ENCODE measurements at regions not wholly inside any gene's neighbourhood (a gene's known extent, or its start where the extent isn't known, plus 50 kb on each side); places are given as distances from the start of the nearest gene placed in this dataset.

- ChIA-PET POLR2A (no interaction called here), CTCF (no interaction called here)
- DNase-seq (ENCODE audit: extremely low spot score), result no peak
- TF ChIP-seq LEF1 (IDR thresholded peaks at IDR 0.05; ENCODE audit: borderline replicate concordance), result no peak
- TF ChIP-seq CTBP1 (IDR thresholded peaks at IDR 0.05; ENCODE audit: borderline replicate concordance), result no peak
- TF ChIP-seq ELF4 (IDR thresholded peaks at IDR 0.05), result no peak
- TF ChIP-seq FOXK2 (IDR thresholded peaks at IDR 0.05), result no peak
- no peak for TF ChIP-seq SUZ12 (IDR thresholded peaks at IDR 0.05)
- TF ChIP-seq ARNT (IDR thresholded peaks at IDR 0.05), result no peak
- no peak for TF ChIP-seq L3MBTL2 (conservative IDR thresholded peaks at IDR 0.05)
- TF ChIP-seq BHLHE40 (IDR thresholded peaks at IDR 0.05; ENCODE audit: borderline replicate concordance), result no peak
- TF ChIP-seq, protein P1, sequence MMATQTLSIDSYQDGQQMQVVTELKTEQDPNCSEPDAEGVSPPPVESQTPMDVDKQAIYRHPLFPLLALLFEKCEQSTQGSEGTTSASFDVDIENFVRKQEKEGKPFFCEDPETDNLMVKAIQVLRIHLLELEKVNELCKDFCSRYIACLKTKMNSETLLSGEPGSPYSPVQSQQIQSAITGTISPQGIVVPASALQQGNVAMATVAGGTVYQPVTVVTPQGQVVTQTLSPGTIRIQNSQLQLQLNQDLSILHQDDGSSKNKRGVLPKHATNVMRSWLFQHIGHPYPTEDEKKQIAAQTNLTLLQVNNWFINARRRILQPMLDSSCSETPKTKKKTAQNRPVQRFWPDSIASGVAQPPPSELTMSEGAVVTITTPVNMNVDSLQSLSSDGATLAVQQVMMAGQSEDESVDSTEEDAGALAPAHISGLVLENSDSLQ (IDR thresholded peaks at IDR 0.05), result no peak
These were observed 180.9 kb upstream of the PDE3A start for GRCh38 chr12:20187456-20187855.

DNA sequence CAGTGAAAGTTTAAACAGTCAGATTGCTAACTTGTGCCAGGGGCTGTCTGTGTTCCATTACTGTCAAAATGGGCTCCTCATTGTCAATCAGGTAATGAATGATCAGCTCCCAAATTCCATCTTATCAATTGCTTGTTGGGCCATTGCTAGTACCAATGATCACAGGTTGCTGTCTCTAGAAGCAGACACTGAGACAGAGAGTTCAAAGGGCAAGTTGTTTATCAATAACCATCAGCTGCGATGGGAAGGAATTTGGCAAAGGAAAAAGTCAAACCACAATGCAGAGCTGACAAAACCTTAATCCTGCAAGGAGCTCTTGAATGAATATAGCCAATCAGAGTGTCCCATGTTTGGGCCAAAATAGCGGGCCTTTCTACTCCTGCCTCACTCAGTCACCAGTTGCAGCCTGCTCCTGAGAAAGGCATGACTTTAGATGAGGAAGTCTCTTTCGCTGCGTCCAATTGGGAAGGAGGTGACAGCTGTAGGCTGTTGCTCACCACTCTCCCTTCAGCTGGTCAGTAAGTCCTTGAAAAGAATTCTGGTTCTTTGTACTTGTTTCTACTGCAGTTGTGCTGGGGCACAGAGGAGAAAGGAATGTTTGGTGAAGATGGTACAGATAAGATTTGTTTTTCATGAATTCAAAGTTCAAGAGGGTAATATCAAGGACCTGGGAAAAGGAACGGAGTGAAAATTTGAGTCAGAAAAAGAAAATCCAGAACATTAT is 179.2 kb upstream of the PDE3A start:
- POLR2A ChIA-PET, result no interaction called here
- DNase-seq (ENCODE audit: extremely low spot score), result no peak
- CTCF ChIA-PET, result no interaction called here
- no peak for TF ChIP-seq ELF4 (IDR thresholded peaks at IDR 0.05)
- no peak for TF ChIP-seq CTBP1 (IDR thresholded peaks at IDR 0.05; ENCODE audit: borderline replicate concordance)
- no peak for TF ChIP-seq SP1 (IDR thresholded peaks at IDR 0.05)
- no peak for TF ChIP-seq NFRKB (IDR thresholded peaks at IDR 0.05)
- TF ChIP-seq, protein P1 (IDR thresholded peaks at IDR 0.05), result no peak
- no peak for TF ChIP-seq ARNT (IDR thresholded peaks at IDR 0.05)
- TF ChIP-seq HDGF (IDR thresholded peaks at IDR 0.05; ENCODE audit: borderline replicate concordance), result no peak
- no peak for TF ChIP-seq BHLHE40 (IDR thresholded peaks at IDR 0.05; ENCODE audit: borderline replicate concordance)

GRCh38 chr12:20189767-20190166 is 178.6 kb upstream of the PDE3A start:
- CTCF ChIA-PET, result no interaction called here
- no peak for DNase-seq (ENCODE audit: extremely low spot score)
- POLR2A ChIA-PET, result no interaction called here
- TF ChIP-seq ELF4 (IDR thresholded peaks at IDR 0.05) (no peak), CTBP1 (IDR thresholded peaks at IDR 0.05; ENCODE audit: borderline replicate concordance) (no peak), FOXA1 (IDR thresholded peaks at IDR 0.05) (no peak), L3MBTL2 (conservative IDR thresholded peaks at IDR 0.05) (no peak), FOXM1 (IDR thresholded peaks at IDR 0.05; ENCODE audit: borderline replicate concordance) (no peak), TARDBP (IDR thresholded peaks at IDR 0.05) (no peak), BHLHE40 (IDR thresholded peaks at IDR 0.05; ENCODE audit: borderline replicate concordance) (no peak), SUZ12 (IDR thresholded peaks at IDR 0.05) (no peak), SP1 (IDR thresholded peaks at IDR 0.05) (no peak), ARNT (IDR thresholded peaks at IDR 0.05) (no peak), NFRKB (IDR thresholded peaks at IDR 0.05) (no peak), HDGF (IDR thresholded peaks at IDR 0.05; ENCODE audit: borderline replicate concordance) (no peak), FOXK2 (IDR thresholded peaks at IDR 0.05) (no peak)

DNA sequence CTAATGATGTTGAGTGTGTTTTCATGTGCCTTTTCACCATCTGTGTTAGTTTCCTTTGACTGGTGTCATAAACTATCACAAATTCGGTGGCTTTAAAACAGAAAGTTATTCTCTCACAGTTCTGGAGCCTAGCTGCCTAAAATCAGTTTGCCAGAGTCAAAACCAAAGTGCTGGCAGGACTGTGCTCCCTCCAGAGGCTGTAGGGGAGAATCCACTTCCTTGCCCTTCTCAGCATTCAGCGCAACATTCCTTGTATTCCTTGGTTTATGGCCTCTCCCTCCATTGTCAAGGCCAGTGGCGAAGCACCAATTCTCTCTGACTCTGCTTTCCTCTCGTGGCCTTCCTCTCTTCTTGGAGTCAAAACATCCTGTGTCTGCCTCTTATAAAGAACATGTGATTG is 174.2 kb upstream of the PDE3A start:
- ChIA-PET CTCF (interaction anchor here (0.5 to 0.6 kb wide), 2 partner anchors 224 to 621 kb away, joined by 3 read pairs; no protein-coding TSS in a partner anchor), POLR2A (interaction anchor here (0.6 kb wide), 1 partner anchor 19 kb away, joined by 3 read pairs; no protein-coding TSS in a partner anchor)
- DNase-seq (ENCODE audit: extremely low spot score), result peak; percentile 10
- TF ChIP-seq TARDBP (IDR thresholded peaks at IDR 0.05) (no peak), ZNF384 (IDR thresholded peaks at IDR 0.05) (no peak), ELF4 (IDR thresholded peaks at IDR 0.05) (no peak), FOXK2 (IDR thresholded peaks at IDR 0.05) (no peak), LEF1 (IDR thresholded peaks at IDR 0.05; ENCODE audit: borderline replicate concordance) (no peak), BHLHE40 (IDR thresholded peaks at IDR 0.05; ENCODE audit: borderline replicate concordance) (no peak), SUZ12 (IDR thresholded peaks at IDR 0.05) (no peak), HDGF (IDR thresholded peaks at IDR 0.05; ENCODE audit: borderline replicate concordance) (no peak), L3MBTL2 (conservative IDR thresholded peaks at IDR 0.05) (no peak), FOXA1 (IDR thresholded peaks at IDR 0.05) (no peak), NFRKB (IDR thresholded peaks at IDR 0.05) (no peak), ARNT (IDR thresholded peaks at IDR 0.05) (no peak), SP1 (IDR thresholded peaks at IDR 0.05) (no peak), FOXM1 (IDR thresholded peaks at IDR 0.05; ENCODE audit: borderline replicate concordance) (no peak)
- TF ChIP-seq, protein P1 (IDR thresholded peaks at IDR 0.05), result no peak

GRCh38 chr12:20196767-20197166 is 171.6 kb upstream of the PDE3A start:
- no peak for TF ChIP-seq TARDBP (IDR thresholded peaks at IDR 0.05)
- no peak for TF ChIP-seq ZNF384 (IDR thresholded peaks at IDR 0.05)
- TF ChIP-seq FOXM1 (IDR thresholded peaks at IDR 0.05; ENCODE audit: borderline replicate concordance), result no peak
- no peak for TF ChIP-seq SP1 (IDR thresholded peaks at IDR 0.05)
- TF ChIP-seq CTBP1 (IDR thresholded peaks at IDR 0.05; ENCODE audit: borderline replicate concordance), result no peak
- no peak for TF ChIP-seq HDGF (IDR thresholded peaks at IDR 0.05; ENCODE audit: borderline replicate concordance)
- no peak for TF ChIP-seq ARNT (IDR thresholded peaks at IDR 0.05)
- no peak for TF ChIP-seq L3MBTL2 (conservative IDR thresholded peaks at IDR 0.05)
- TF ChIP-seq FOXA1 (IDR thresholded peaks at IDR 0.05), result no peak
- TF ChIP-seq FOXK2 (IDR thresholded peaks at IDR 0.05), result no peak
- no peak for TF ChIP-seq NFRKB (IDR thresholded peaks at IDR 0.05)
- TF ChIP-seq LEF1 (IDR thresholded peaks at IDR 0.05; ENCODE audit: borderline replicate concordance), result no peak
- TF ChIP-seq, protein P1 (IDR thresholded peaks at IDR 0.05), result no peak
- no peak for DNase-seq (ENCODE audit: extremely low spot score)
- ChIA-PET CTCF (no interaction called here), POLR2A (no interaction called here)

Measured in HEK293T (cell line).